OCI-M2 (cell line): ENCODE measurements at regions not wholly inside any gene's neighbourhood (a gene's known extent, or its start where the extent isn't known, plus 50 kb on each side); places are given as distances from the start of the nearest gene placed in this dataset.

Experiments
- DNase-seq: peaks from one replicate; lab custom pipeline; 2025; ENCODE audit not compliant: unreplicated experiment; lab: John Stamatoyannopoulos, UW

DNA sequence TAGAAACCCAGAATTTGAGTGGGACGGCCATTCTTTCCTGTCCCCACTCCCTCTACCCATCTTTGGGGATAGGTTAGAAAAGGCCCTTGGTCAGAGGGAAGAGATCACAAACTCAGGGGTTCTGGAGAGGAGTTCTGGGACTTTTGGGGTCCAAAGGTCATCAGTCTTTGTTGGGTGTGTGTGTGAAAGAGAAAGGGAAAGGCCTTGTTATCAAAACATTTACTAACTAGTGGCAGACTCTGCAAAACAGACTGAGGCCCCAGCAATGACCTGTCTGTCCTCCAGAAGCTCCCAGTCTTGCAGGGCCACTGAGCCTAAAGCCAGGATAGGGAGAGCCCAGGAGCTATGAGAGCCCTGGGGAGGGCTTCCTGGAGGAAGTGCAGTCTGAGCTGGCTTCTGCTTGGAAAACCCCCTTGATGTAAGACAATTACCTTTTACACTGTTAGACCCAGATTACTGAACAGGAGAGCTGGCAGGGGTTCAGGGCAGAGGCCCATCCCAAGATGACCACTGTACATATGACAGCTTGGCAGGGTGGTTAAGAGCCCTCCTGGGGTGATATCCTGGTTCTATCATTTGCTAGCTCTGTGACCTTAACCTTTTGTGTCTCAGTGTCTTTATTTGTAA is 429.1 kb upstream of the CCDC196 start:
- no peak for DNase-seq

- DNase-seq: no peak
These were observed 421.0 kb upstream of the CCDC196 start for GRCh38 chr14:66065188-66065587.

GRCh38 chr14:66066981-66067776 is 419.0 kb upstream of the CCDC196 start:
- DNase-seq: no peak

DNA sequence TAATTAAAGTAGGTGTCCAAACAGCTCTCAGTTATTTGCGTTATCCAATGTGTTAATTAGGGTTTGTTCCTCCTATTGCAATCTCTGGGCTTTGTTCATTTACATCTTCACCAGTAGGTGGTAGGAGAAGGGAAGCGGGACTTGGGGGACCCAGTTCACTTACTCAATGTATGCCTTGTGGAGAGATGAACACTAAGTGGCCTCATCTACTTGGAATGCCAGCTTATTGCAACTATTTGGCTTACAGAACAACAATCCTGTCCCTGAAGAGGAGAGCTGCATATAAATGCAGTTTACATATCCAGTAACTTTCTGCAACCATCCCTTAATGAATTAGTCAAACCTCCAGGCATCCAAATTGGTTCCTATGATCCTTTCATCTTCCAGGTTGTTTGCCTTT is 417.1 kb upstream of the CCDC196 start:
- no peak for DNase-seq

- no peak for DNase-seq
These were observed 416.2 kb upstream of the CCDC196 start for GRCh38 chr14:66069830-66070541.

DNA sequence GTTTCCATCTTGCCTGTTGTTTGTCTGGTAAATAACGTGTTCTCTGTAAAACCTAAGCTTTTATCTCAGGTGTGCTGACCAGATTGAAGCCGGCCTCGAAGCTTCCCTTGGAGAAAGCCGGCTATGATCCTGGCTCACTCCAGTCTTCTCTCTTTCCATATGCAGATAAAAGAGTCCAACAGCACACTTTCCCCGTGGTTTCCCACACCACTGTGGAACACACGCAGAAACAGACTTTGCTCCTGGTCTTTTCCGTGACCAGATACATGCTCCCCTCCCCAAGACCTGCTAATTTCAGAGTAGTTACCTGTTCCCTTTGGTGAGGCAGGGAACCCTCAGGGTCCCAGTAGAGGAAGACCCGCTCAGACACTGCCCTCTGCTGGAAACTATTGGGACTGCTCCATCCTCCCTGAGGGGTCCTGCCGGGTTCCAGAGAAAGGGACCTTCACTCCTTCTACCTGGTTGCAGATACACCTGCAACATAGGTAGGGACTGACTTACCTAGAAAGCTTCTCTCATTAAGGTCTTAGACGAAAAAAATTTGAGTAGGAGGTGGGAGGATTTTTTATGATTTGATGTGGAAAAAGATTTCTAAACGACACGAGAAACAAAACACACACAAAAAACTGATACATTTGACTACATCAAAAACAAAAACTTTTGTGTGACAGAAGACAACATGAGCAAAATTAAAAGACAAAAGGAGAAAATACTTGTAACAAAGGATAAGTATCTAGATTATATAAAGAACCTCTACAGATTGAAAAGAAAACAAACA is 415.4 kb upstream of the CCDC196 start:
- DNase-seq: peak; percentile 34

DNA sequence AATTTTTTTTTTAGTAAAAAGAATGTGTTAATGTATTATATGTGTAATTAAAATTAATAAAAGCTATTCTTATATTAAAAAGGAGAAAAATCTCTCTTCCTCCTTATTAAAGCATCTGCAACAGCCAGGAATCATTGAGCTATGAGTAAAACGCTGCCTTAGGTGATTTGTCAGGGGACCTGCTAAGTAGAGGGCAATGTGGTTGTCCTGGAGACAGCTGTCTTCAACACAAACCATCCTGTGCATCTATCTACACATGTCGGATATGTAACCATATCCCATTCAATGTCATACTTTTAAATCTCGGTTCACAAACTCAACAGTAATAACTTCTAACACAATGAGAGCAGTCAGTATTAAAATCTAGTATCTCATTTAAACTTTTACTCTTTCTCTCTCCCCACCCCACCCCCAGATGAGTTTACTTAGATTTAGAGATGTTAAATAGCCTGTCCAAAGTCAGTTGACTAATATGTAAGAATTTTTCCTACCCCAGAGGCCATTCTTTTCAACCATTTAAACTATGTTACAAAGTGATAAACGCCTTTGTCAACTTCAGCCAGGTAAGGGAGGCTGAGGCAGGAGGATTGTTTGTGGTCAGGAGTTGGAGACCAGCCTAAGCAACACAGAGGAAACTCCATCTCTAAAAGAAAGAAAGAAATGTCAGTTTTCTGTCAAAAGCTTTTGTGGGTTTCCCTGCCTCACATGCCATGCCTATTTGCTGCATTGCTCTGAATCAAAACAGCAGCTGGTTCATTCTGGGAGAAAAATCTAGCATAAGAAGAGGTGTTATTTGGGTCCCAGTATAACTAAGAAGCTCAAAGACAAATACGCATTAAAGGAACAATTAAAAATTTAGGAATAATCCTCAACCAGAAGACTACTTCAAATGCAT is 413.7 kb upstream of the CCDC196 start:
- DNase-seq: no peak

DNA sequence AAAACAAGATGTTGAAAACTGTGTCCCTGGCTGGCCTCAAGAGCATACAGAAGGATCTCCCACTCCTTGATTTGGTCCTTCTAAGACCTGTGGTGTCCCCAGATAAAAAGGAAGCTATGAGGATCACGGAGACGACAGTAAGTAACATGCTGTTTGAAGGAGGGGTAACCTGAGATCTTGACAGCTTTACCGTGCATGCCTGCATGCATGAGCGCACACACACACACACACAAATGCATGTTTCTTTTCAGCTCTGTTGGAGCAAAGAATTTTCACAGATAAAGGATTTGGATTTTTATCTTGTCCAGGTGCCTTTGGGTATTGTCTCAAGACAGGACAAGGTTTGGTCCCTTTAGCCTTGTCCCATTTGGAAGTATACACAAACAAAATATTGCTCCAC is 411.6 kb upstream of the CCDC196 start:
- no peak for DNase-seq

DNA sequence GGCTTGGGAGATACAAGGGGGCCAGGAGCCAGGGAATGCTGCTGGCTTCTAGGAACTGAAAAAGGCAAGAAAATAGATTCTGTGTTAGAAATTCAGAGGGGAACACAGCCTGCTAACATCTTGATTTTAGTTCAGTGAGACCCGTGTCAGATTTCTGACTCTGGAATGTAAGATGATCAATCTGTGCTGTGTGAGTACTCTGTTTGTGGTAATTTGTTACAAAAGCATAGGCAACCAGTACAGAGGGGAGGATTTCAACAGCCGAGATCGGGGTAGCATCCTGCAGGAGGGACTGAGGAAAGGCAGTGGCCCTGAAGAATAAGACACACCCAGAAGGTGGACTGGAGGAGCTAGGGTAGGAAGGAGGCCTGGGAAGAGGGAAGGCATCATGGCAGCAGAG is 410.0 kb upstream of the CCDC196 start:
- DNase-seq: no peak

DNA sequence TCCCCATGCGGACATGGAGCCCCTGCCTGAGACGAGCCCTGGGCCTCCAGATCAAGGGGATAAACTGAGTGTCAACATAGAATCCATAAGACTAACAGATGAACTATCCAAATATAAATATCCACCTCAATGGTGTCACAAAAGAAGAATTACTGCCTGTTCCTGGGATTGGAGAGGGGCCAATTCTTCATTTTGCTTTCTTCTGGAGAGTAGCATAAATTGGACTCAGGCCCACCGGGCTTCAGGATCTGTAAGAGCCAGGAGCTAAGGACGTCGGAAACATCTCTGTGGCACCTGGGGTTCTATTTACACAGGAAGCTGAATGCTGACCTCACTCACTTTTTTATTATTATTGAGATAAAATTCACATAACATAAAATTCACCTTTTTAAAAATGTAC is 408.2 kb upstream of the CCDC196 start:
- no peak for DNase-seq

- DNase-seq: peak; percentile 55
These were observed 404.4 kb upstream of the CCDC196 start for GRCh38 chr14:66081594-66082376.

- DNase-seq: no peak
These were observed 400.9 kb upstream of the CCDC196 start for GRCh38 chr14:66085224-66085623.

DNA sequence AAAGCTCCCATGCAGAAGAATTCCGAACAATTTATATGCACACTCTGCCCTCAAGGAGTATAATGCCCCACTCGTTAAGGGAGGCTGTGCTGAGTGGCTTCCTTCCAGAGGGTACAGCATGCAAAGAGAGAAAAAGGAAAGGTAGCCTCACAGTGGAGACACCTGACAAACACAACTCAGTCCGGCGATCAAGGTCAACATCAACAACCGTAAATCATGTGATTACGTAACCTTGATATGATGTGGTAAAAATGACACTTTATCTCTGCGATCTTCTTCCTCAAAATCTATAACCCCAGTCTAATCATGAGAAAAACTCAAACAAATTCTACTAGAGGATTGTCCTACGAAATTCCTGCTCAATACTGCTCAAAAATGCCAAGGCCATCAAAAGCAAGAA is 400.5 kb upstream of the CCDC196 start:
- no peak for DNase-seq

DNA sequence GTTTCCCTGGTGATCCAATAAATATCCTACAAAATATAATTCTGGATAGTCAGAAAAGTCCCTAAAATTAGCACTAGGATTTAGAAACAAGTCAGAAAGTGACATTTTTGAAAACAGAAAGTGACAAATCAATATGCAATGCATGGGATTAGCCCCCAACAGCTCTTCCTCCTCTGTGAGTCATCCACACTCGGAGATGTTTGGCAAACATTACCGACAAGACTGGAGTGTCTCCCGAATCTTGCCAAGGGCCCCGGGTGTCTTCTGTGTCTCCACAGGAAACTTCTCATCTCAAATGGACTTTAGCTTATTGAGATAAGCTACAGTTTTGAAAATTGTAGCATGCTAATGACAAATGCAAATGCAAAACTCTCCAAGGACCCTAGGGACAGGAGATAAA is 398.9 kb upstream of the CCDC196 start:
- no peak for DNase-seq

DNA sequence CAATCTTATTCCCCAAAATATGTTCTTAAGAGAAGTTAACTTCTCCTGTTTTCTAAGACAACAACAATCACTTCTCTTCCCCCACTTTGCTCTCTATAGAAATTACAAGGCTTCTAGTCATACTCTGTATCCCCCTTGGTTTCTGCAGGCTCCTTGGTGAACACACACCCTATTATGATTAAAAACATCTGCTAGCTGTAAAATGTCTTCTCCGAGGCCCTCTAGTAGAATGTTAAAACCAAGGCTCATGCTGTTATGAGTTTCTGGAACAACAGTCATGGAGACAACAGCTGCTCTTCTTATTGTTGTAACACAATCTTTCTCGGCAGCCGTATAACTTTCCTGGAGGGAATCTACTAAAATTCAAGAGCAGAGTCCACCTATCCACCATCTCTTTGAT is 397.5 kb upstream of the CCDC196 start:
- no peak for DNase-seq

DNA sequence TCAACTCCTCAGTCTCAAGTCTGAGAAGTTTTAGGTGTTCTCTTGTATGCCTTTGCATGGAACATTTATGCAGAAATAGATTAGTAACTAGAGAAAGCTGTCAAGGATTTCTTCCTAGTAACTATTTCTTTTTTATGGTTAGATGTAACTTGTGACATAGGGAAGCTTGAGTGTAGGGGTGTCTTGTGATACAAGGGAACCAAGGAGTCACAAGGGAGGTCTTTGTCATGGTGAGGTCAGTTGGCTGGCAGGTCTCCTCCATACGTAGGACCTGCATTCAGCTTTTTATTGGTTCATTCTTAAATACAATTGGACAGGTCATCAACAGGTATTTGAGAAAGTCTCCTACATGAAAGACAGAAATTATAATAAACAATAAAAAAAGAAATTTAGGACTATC is 394.0 kb upstream of the CCDC196 start:
- no peak for DNase-seq

DNA sequence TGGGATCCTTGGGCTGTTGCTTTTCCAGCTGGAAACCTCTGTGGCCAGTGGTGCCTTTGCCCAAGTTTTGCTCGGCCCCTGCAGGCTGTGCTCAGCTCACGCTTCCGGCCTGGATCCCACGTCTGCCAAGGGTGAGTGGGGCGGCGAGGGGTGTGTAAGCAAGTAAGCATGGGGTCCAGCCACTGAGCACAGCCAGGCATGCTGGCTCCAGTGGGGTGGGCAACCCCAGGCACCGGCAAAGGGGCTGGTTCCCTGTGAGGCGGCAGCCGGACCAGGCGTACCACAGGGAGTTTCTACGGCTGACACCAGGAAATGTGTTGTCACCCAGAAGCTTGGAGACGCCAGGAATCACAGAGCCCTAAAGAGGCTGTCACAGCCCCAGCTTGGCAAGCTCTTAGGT is 393.4 kb upstream of the CCDC196 start:
- DNase-seq: no peak

GRCh38 chr14:66094001-66094727 is 392.0 kb upstream of the CCDC196 start:
- DNase-seq: no peak

DNA sequence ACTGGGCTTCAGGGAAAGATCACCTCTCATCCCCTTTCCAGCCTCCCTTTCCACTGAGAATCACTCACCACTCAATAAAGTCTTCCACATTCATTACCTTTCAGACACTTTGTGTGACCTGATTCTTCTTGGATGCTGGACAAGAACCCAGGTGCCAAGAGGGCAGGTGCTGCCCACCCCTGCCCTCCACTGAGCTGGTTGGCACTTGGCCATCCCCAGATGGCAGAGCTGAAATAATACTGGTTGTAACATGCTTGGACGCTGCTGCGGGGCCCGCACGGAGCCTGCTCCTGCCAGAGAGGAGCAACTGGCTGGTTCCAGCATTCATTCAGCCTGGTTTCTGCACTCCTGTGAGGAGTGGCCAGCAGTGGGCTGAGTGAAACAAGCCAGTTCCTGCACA is 386.7 kb upstream of the CCDC196 start:
- no peak for DNase-seq
